DND-41 (cell line): ENCODE measurements at regions not wholly inside any gene's neighbourhood (a gene's known extent, or its start where the extent isn't known, plus 50 kb on each side); places are given as distances from the start of the nearest gene placed in this dataset.
"Not testable (repeated sequence)": the region's sequence is repeated elsewhere in the genome, so short reads cannot be mapped to it uniquely, and the experiment has no call there.

Experiments used
- CTCF ChIP-seq: IDR thresholded peaks from 2 replicates; pipeline ENCODE4 v1.5.1; 2012; ENCODE audit warnings: borderline replicate concordance, low read length, moderate library complexity, mild to moderate bottlenecking; ENCODE audit not compliant: poor library complexity, severe bottlenecking; ENCODE audit errors: extremely low read depth
- EZH2 ChIP-seq: IDR thresholded peaks from 3 replicates; pipeline ENCODE4 v1.6.1; 2012; ENCODE audit warnings: borderline replicate concordance, low read depth, mild to moderate bottlenecking, moderate library complexity, low read length, inconsistent platforms; ENCODE audit not compliant: severe bottlenecking

- not testable (repeated sequence) for TF ChIP-seq CTCF, EZH2
Observed at GRCh38 chr4:189665712-189666305, 274.9 kb upstream of the FRG1 start.
